ENCODE measurements at regions not wholly inside any gene's neighbourhood (a gene's known extent, or its start where the extent isn't known, plus 50 kb on each side); places are given as distances from the start of the nearest gene placed in this dataset.

DNA sequence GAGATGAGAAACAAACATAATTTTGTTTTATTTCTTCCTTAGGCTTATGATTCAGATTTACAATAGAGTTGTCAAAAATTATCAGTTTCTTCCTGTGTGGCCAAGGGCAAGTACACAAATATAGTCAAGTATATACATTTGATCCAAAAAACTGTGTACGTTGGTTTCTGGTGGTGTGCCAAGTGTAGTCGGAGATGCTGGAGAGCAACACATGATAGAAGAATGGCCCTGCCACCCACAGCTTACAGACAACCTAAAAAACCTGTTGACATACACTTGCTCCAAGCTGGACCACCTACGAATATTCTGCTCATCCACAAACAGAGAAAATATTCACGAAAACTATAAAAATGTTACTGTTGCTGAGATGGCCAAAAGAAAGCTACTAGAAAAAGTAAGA is 890.8 kb upstream of the PHF14 start:
- intact Hi-C loops (cut with micrococcal nuclease): no loop called here
- peaks cover 0 to 4% of the 10 kb centered on the region in 2 experiments; a peak in 1 of 4 replicates for H3K9me3 ChIP-seq (ENCODE audit: control insufficient read depth in 1 of 2, insufficient read depth in 1 of 2, low read depth in 1 of 2, low read length in 2 of 2)
- ChIA-PET POLR2A (no interaction called here), RAD21 (ENCODE audit: low non-redundant PET in 1 of 2, low total read pairs in 2 of 2, uncharacterized antibody in 2 of 2, unreplicated experiment in 2 of 2) (no interaction called here), CTCF (no interaction called here)
- H3K9me2 ChIP-seq (ENCODE audit: insufficient read depth): no peaks in the 10 kb centered on the region
- H3K27me3 ChIP-seq (ENCODE audit: insufficient read depth, low read length): no peaks in the 10 kb centered on the region
- BruUV-seq (replicated peaks): no TSS peak
- no peak overlapping the region for H3K4me3 ChIP-seq (replicated peaks in 1 of 2; ENCODE audit: low read depth in 1 of 2, low read length in 2 of 2)
- H3K4me1 ChIP-seq (ENCODE audit: control insufficient read depth in 1 of 2, insufficient read depth in 2 of 2, low read length in 2 of 2): no peaks in the 10 kb centered on the region
- H3K9ac ChIP-seq (ENCODE audit: low read length): no peak overlapping the region
- no peak overlapping the region for H3K27ac ChIP-seq (ENCODE audit: low read depth, low read length)
- no peak for DNase-seq (ENCODE audit: low read depth, low spot score)
- no peaks in the 10 kb centered on the region for H3K79me2 ChIP-seq (ENCODE audit: insufficient read depth, low read length)
- no peak for ATAC-seq
- no peaks in the 10 kb centered on the region for H4K20me1 ChIP-seq (ENCODE audit: insufficient read depth)
- H3K4me2 ChIP-seq (ENCODE audit: low read length): no peak overlapping the region
- TF ChIP-seq POLR2AphosphoS5 (IDR thresholded peaks at IDR 0.05; ENCODE audit: low read depth, low read length): no peak
- no peak overlapping the region for H2AFZ ChIP-seq (ENCODE audit: low read depth, low read length, poor library complexity, severe bottlenecking)
- no peaks in the 10 kb centered on the region for H3K36me3 ChIP-seq (ENCODE audit: control insufficient read depth in 1 of 2, insufficient read depth in 2 of 2, low read length in 2 of 2)

DNA sequence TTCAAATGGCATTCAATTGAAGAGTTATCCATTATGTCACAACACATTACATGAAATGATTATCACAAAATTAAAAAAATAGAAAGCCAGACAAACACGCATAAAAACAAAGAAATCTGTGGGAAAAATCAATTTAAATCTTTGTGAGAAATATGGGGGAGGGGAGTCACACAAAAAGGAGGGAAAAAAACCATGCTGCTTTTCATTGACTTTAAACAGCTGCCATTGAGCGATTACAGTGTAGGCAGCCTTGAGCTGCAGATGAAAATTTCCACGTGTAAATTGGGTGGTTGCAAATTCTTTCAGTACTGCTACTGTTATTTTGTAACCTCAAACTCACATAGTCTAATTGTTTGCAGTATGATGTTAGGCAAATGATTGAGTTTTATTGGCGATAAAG is 889.9 kb upstream of the PHF14 start:
- no peak overlapping the region for H2AFZ ChIP-seq (ENCODE audit: low read depth, low read length, poor library complexity, severe bottlenecking)
- no peaks in the 10 kb centered on the region for H3K9me2 ChIP-seq (ENCODE audit: insufficient read depth)
- ChIA-PET CTCF (no interaction called here), POLR2A (no interaction called here), RAD21 (ENCODE audit: low non-redundant PET in 1 of 2, low total read pairs in 2 of 2, uncharacterized antibody in 2 of 2, unreplicated experiment in 2 of 2) (no interaction called here)
- no peaks in the 10 kb centered on the region for H4K20me1 ChIP-seq (ENCODE audit: insufficient read depth)
- TF ChIP-seq SP1 (IDR thresholded peaks at IDR 0.05; ENCODE audit: low read depth) (no peak), FOSL1 (IDR thresholded peaks at IDR 0.05; ENCODE audit: low read depth) (no peak)
- H3K79me2 ChIP-seq (ENCODE audit: insufficient read depth, low read length): no peaks in the 10 kb centered on the region
- intact Hi-C loops (cut with micrococcal nuclease): no loop called here
- BruUV-seq (replicated peaks): no TSS peak
- peaks cover 4 to 7% of the 10 kb centered on the region in 2 experiments; a peak in 2 of 4 replicates for H3K9me3 ChIP-seq (ENCODE audit: control insufficient read depth in 1 of 2, insufficient read depth in 1 of 2, low read depth in 1 of 2, low read length in 2 of 2)
- no peaks in the 10 kb centered on the region for H3K27me3 ChIP-seq (ENCODE audit: insufficient read depth, low read length)
- H3K4me2 ChIP-seq (ENCODE audit: low read length): no peak overlapping the region
- H3K36me3 ChIP-seq (ENCODE audit: control insufficient read depth in 1 of 2, insufficient read depth in 2 of 2, low read length in 2 of 2): no peaks in the 10 kb centered on the region
- no peaks in the 10 kb centered on the region for H3K4me1 ChIP-seq (ENCODE audit: control insufficient read depth in 1 of 2, insufficient read depth in 2 of 2, low read length in 2 of 2)
- no peak overlapping the region for H3K4me3 ChIP-seq (replicated peaks in 1 of 2; ENCODE audit: low read depth in 1 of 2, low read length in 2 of 2)
- no peak overlapping the region for H3K27ac ChIP-seq (ENCODE audit: low read depth, low read length)
- DNase-seq (ENCODE audit: low read depth, low spot score): no peak
- ATAC-seq: no peak
- H3K9ac ChIP-seq (ENCODE audit: low read length): no peak overlapping the region

DNA sequence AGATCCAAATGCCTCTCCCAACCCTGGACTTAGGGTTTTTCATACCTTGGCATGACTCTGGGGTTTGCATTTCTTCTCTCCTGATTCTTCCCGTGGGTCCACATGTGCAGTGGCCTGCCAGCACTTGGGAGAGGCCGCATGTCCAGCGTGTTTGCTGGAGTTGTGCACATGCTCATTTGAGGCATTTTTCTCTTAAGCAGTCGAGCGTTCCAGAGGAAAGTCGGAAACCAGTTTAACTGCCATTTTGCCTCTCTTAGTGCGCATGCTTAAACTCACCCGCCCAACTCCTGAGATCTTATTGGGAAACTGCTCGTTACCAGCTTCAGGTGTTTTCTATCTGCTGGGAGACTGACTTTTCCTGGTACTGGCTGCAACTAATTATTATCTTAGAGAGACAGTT is 888.4 kb upstream of the PHF14 start:
- ChIA-PET RAD21 (ENCODE audit: low non-redundant PET in 1 of 2, low total read pairs in 2 of 2, uncharacterized antibody in 2 of 2, unreplicated experiment in 2 of 2) (no interaction called here), POLR2A (no interaction called here), CTCF (no interaction called here)
- no peaks in the 10 kb centered on the region for H3K36me3 ChIP-seq (ENCODE audit: control insufficient read depth in 1 of 2, insufficient read depth in 2 of 2, low read length in 2 of 2)
- H3K9me2 ChIP-seq (ENCODE audit: insufficient read depth): no peaks in the 10 kb centered on the region
- intact Hi-C loops (cut with micrococcal nuclease): no loop called here
- H3K9me3 ChIP-seq (ENCODE audit: control insufficient read depth in 1 of 2, insufficient read depth in 1 of 2, low read depth in 1 of 2, low read length in 2 of 2): peaks cover 4 to 7% of the 10 kb centered on the region in 2 experiments; a peak in 2 of 4 replicates
- H4K20me1 ChIP-seq (ENCODE audit: insufficient read depth): no peaks in the 10 kb centered on the region
- no peaks in the 10 kb centered on the region for H3K27me3 ChIP-seq (ENCODE audit: insufficient read depth, low read length)
- ATAC-seq: no peak
- H3K9ac ChIP-seq (ENCODE audit: low read length): no peak overlapping the region
- BruUV-seq (replicated peaks): no TSS peak
- no peaks in the 10 kb centered on the region for H3K79me2 ChIP-seq (ENCODE audit: insufficient read depth, low read length)
- no peak for DNase-seq (ENCODE audit: low read depth, low spot score)
- H3K4me2 ChIP-seq (ENCODE audit: low read length): no peak overlapping the region
- H2AFZ ChIP-seq (ENCODE audit: low read depth, low read length, poor library complexity, severe bottlenecking): no peak overlapping the region
- H3K4me3 ChIP-seq (replicated peaks in 1 of 2; ENCODE audit: low read depth in 1 of 2, low read length in 2 of 2): no peak overlapping the region
- no peak overlapping the region for H3K27ac ChIP-seq (ENCODE audit: low read depth, low read length)
- no peaks in the 10 kb centered on the region for H3K4me1 ChIP-seq (ENCODE audit: control insufficient read depth in 1 of 2, insufficient read depth in 2 of 2, low read length in 2 of 2)
- TF ChIP-seq ZFX (IDR thresholded peaks at IDR 0.05) (no peak), FOSL1 (IDR thresholded peaks at IDR 0.05; ENCODE audit: low read depth) (no peak), JUND (IDR thresholded peaks at IDR 0.05) (no peak), RAD21 (IDR thresholded peaks at IDR 0.05; ENCODE audit: low read depth) (no peak), EGR1 (IDR thresholded peaks at IDR 0.05; ENCODE audit: low read depth) (no peak), POLR2AphosphoS5 (IDR thresholded peaks at IDR 0.05; ENCODE audit: low read depth, low read length) (no peak), CEBPB (IDR thresholded peaks at IDR 0.05; ENCODE audit: low read depth) (no peak)
- TF ChIP-seq, protein P1, sequence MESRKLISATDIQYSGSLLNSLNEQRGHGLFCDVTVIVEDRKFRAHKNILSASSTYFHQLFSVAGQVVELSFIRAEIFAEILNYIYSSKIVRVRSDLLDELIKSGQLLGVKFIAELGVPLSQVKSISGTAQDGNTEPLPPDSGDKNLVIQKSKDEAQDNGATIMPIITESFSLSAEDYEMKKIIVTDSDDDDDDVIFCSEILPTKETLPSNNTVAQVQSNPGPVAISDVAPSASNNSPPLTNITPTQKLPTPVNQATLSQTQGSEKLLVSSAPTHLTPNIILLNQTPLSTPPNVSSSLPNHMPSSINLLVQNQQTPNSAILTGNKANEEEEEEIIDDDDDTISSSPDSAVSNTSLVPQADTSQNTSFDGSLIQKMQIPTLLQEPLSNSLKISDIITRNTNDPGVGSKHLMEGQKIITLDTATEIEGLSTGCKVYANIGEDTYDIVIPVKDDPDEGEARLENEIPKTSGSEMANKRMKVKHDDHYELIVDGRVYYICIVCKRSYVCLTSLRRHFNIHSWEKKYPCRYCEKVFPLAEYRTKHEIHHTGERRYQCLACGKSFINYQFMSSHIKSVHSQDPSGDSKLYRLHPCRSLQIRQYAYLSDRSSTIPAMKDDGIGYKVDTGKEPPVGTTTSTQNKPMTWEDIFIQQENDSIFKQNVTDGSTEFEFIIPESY (IDR thresholded peaks at IDR 0.05; ENCODE audit: extremely low read depth, insufficient replicate concordance, low read length): no peak
- TF ChIP-seq, protein P2, sequence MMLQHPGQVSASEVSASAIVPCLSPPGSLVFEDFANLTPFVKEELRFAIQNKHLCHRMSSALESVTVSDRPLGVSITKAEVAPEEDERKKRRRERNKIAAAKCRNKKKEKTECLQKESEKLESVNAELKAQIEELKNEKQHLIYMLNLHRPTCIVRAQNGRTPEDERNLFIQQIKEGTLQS (IDR thresholded peaks at IDR 0.05): no peak
